GM12878 (cell line): ENCODE measurements at regions not wholly inside any gene's neighbourhood (a gene's known extent, or its start where the extent isn't known, plus 50 kb on each side); places are given as distances from the start of the nearest gene placed in this dataset.

Experiments
- ATAC-seq: fragments of 200-7000 bp; cut with Tn5 transposase; 3 replicates; pipeline ENCODE4 v1.9.1; 2020; ENCODE audit warnings: mild to moderate bottlenecking, moderate library complexity
- BruUV-seq: library from RNA; stranded (reverse); fragments of 400-500 nt; replicated peaks from 2 replicates; lab custom pipeline; 2021; lab: Mats Ljungman, UMichigan
- CTCF ChIA-PET: fragments of 300-600 bp; sonication (Branson Sonifier 250); formaldehyde crosslinking; extraction: SDS; loops from one replicate; lab custom pipeline; 2021; ENCODE audit warnings: inconsistent platforms; lab: Yijun Ruan, JAX
- POLR2A ChIA-PET: fragments of 350-600 bp; formaldehyde crosslinking; extraction: SDS; loops from one replicate; lab custom pipeline; 2021; ENCODE audit warnings: inconsistent platforms; lab: Charles Lee
- RAD21 ChIA-PET: fragments of 300-600 bp; sonication (Branson Sonifier 250); formaldehyde crosslinking; loops from one replicate; lab custom pipeline; 2023; ENCODE audit warnings: antibody characterized with exemption; ENCODE audit not compliant: unreplicated experiment; lab: Charles Lee
- SMC1A ChIA-PET: fragments of 300-600 bp; sonication (Branson Sonifier 250); formaldehyde crosslinking; loops from one replicate; lab custom pipeline; 2023; ENCODE audit not compliant: unreplicated experiment, uncharacterized antibody; lab: Charles Lee
- DNase-seq: peaks from one replicate; pipeline ENCODE4 v3.0.0-alpha.2; 2011; ENCODE audit warnings: low read depth, low spot score
- FAIRE-seq: peaks from 3 replicates; lab custom pipeline; 2011; peaks lifted over from hg19 to GRCh38; lab: Jason Lieb, UNC
- H2AFZ ChIP-seq: 2 replicates; pipeline ENCODE4 v1.6.0; 2011; ENCODE audit warnings: low read depth, low read length, control low read depth; ENCODE audit not compliant: control insufficient read depth
- H3K27ac ChIP-seq: 2 replicates; pipeline ENCODE4 v1.5.1; 2011; ENCODE audit warnings: control low read depth; ENCODE audit not compliant: control insufficient read depth, insufficient read depth
- H3K27me3 ChIP-seq, 2 experiments: replicated peaks in 1 of 2; 2 replicates each; pipeline versions ENCODE4 v1.6.0 to v1.6.1; 2011; ENCODE audit warnings: low read length in 1 of 2; ENCODE audit not compliant: control insufficient read depth in 2 of 2, insufficient read depth in 2 of 2
- H3K36me3 ChIP-seq, 2 experiments: 2 replicates each; pipeline ENCODE4 v1.5.1; 2011; ENCODE audit warnings: low read length in 1 of 2; ENCODE audit not compliant: control insufficient read depth in 2 of 2, insufficient read depth in 2 of 2
- H3K4me1 ChIP-seq: 2 replicates; pipeline ENCODE4 v1.6.1; 2011; ENCODE audit warnings: mild to moderate bottlenecking, low read length, moderate library complexity, mixed read lengths; ENCODE audit not compliant: control insufficient read depth, insufficient read depth
- H3K4me2 ChIP-seq: 2 replicates; pipeline ENCODE4 v1.6.0; 2011; ENCODE audit warnings: control low read depth; ENCODE audit not compliant: control insufficient read depth, insufficient read depth
- H3K4me3 ChIP-seq: fragments of 200-600 bp; sonication (generic); 2 replicates; pipeline ENCODE4 v1.5.1; 2016
- H3K79me2 ChIP-seq: 2 replicates; pipeline ENCODE4 v1.6.0; 2011; ENCODE audit warnings: low read length; ENCODE audit not compliant: control insufficient read depth, insufficient read depth
- H3K9ac ChIP-seq: 2 replicates; pipeline ENCODE4 v1.8.0; 2011; ENCODE audit warnings: low read length, control low read depth, mixed read lengths; ENCODE audit not compliant: control insufficient read depth, insufficient read depth
- H3K9me3 ChIP-seq: replicated peaks from 3 replicates; pipeline ENCODE4 v1.5.1; 2011; ENCODE audit warnings: mild to moderate bottlenecking, low read length; ENCODE audit not compliant: control insufficient read depth, insufficient read depth
- H4K20me1 ChIP-seq: 2 replicates; pipeline ENCODE4 v1.6.0; 2011; ENCODE audit not compliant: control insufficient read depth, insufficient read depth
- BACH1 ChIP-seq: fragments of 450-650 bp; IDR thresholded peaks from 2 replicates; pipeline ENCODE4 v1.6.1; 2017; ENCODE audit warnings: mild to moderate bottlenecking, borderline replicate concordance
- FOXM1 ChIP-seq: IDR thresholded peaks from 2 replicates; pipeline ENCODE4 v1.6.1; 2012; ENCODE audit warnings: low read depth, mild to moderate bottlenecking, inconsistent platforms, low read length, moderate library complexity
- JUND ChIP-seq: IDR thresholded peaks from 2 replicates; pipeline ENCODE4 v1.6.1; 2012; ENCODE audit warnings: low read depth, mild to moderate bottlenecking, low read length, improper control_type of control experiment, moderate library complexity
- MYC ChIP-seq: IDR thresholded peaks from 2 replicates; pipeline ENCODE4 v1.6.1; 2011; ENCODE audit warnings: mild to moderate bottlenecking, low read length, moderate library complexity, inconsistent platforms; ENCODE audit not compliant: insufficient read depth, insufficient replicate concordance, insufficient read length, severe bottlenecking
- STAT3 ChIP-seq: IDR thresholded peaks from 2 replicates; pipeline ENCODE4 v1.6.1; 2011; ENCODE audit warnings: low read depth, low read length, improper control_type of control experiment
- WGBS: methylation state at CpG from one replicate; pipeline ENCODE4 v1.1.6; 2016; ENCODE audit warnings: low lambda C conversion rate; ENCODE audit not compliant: insufficient replicate concordance, insufficient coverage; ENCODE audit errors: missing lambda C conversion rate; 5-methylcytosine and 5-hydroxymethylcytosine counted together
- in situ Hi-C: fragments of 300-500 bp; cut with MboI; formaldehyde crosslinking; loops from 9 replicates; pipeline ENCODE4 v1.14.3; 2018; ENCODE audit warnings: mixed read lengths
- intact Hi-C: fragments of 100-400 bp; cut with micrococcal nuclease; formaldehyde crosslinking; loops from one replicate; pipeline ENCODE4 v1.14.2; 2022; ENCODE audit not compliant: unreplicated experiment
- TF ChIP-seq, protein P1 (sequence below): fragments of 450-650 bp; formaldehyde crosslinking; IDR thresholded peaks from 2 replicates; pipeline ENCODE4 v1.4.0; 2022; ENCODE audit warnings: mild to moderate bottlenecking, moderate library complexity
- TF ChIP-seq, protein P2 (sequence below), 3 experiments: IDR thresholded peaks in 2 of 3; conservative IDR thresholded peaks in 1 of 3; 2 replicates each; pipeline ENCODE4 v1.5.1; 2011; ENCODE audit warnings: low read depth in 3 of 3, low read length in 3 of 3, mild to moderate bottlenecking in 3 of 3, control low read depth in 2 of 3, moderate library complexity in 2 of 3, inconsistent platforms in 1 of 3, mixed read lengths in 1 of 3; ENCODE audit not compliant: control insufficient read depth in 2 of 3, insufficient read depth in 1 of 3; ENCODE audit errors: extremely low read depth in 1 of 3

DNA sequence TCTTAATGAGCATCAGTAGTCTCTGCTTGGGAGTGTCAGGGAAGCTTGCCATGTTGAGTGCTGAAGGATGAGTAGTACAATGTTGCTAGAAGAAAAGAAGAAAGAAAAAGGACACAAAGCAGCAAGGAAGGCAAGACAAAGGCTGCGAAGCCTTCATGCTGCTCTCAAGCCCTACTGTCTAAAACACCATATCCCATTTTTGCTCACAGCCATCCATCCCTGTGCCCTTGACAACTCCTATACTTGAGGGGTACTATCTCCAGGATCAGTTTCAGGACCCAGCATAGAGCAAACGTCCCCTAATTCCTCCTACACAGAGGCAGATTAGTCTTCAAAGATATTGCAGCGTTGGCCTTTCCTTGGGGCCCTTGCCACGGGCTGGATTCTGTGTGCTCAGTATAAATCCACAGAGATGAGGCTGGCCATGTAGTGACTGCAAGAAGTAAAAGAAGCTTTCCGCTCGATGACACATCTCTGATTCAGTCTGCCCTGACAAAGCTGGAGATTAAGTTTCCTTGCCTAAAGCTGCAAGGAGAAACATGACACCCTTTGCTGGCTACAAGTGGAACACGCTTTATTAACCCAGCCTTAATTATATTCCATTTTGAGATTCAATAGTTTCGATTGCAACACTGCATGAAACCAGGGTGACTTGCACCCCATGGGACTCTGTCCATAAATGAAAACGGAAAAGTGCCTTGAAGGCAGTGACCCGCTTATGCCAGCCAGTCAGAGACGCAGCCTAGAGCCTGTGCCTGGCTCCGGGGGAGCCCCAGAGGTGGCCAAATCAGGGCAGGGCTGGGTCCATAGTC lies 304.6 kb downstream of the ACTL7B start:
- ATAC-seq: no peak
- H3K4me1 ChIP-seq: no peaks in the 10 kb centered on the region
- DNase-seq: no peak
- H3K79me2 ChIP-seq: no peaks in the 10 kb centered on the region
- 30% methylated on average over 12 of the region's 12 CpGs for WGBS
- no peak overlapping the region for H3K9ac ChIP-seq
- no peaks in the 10 kb centered on the region for H3K27me3 ChIP-seq
- H3K4me2 ChIP-seq: no peak overlapping the region
- no peak for FAIRE-seq
- ChIA-PET RAD21 (no interaction called here), CTCF (no interaction called here), SMC1A (interaction anchor here (1.2 kb wide), 1 partner anchor 10 kb away, joined by 3 read pairs; no protein-coding TSS in a partner anchor), POLR2A (no interaction called here)
- in situ Hi-C loops: no loop called here
- no peak overlapping the region for H2AFZ ChIP-seq
- no peaks in the 10 kb centered on the region for H3K9me3 ChIP-seq
- intact Hi-C loops: no loop called here
- H4K20me1 ChIP-seq: no peaks in the 10 kb centered on the region
- no peak for TF ChIP-seq JUND
- no peak for TF ChIP-seq FOXM1
- TF ChIP-seq, protein P1, sequence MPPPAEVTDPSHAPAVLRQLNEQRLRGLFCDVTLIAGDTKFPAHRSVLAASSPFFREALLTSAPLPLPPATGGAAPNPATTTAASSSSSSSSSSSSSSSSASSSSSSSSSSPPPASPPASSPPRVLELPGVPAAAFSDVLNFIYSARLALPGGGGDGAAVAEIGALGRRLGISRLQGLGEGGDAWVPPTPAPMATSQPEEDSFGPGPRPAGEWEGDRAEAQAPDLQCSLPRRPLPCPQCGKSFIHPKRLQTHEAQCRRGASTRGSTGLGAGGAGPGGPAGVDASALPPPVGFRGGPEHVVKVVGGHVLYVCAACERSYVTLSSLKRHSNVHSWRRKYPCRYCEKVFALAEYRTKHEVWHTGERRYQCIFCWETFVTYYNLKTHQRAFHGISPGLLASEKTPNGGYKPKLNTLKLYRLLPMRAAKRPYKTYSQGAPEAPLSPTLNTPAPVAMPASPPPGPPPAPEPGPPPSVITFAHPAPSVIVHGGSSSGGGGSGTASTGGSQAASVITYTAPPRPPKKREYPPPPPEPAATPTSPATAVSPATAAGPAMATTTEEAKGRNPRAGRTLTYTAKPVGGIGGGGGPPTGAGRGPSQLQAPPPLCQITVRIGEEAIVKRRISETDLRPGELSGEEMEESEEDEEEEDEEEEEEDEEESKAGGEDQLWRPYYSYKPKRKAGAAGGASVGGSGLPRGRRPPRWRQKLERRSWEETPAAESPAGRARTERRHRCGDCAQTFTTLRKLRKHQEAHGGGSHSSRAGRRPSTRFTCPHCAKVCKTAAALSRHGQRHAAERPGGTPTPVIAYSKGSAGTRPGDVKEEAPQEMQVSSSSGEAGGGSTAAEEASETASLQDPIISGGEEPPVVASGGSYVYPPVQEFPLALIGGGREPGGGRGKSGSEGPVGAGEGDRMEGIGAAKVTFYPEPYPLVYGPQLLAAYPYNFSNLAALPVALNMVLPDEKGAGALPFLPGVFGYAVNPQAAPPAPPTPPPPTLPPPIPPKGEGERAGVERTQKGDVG (CRISPR knock-in tag): no peak
- TF ChIP-seq STAT3: no peak
- TF ChIP-seq, protein P2, sequence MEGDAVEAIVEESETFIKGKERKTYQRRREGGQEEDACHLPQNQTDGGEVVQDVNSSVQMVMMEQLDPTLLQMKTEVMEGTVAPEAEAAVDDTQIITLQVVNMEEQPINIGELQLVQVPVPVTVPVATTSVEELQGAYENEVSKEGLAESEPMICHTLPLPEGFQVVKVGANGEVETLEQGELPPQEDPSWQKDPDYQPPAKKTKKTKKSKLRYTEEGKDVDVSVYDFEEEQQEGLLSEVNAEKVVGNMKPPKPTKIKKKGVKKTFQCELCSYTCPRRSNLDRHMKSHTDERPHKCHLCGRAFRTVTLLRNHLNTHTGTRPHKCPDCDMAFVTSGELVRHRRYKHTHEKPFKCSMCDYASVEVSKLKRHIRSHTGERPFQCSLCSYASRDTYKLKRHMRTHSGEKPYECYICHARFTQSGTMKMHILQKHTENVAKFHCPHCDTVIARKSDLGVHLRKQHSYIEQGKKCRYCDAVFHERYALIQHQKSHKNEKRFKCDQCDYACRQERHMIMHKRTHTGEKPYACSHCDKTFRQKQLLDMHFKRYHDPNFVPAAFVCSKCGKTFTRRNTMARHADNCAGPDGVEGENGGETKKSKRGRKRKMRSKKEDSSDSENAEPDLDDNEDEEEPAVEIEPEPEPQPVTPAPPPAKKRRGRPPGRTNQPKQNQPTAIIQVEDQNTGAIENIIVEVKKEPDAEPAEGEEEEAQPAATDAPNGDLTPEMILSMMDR (IDR thresholded peaks at IDR 0.05 in 2 of 3, conservative IDR thresholded peaks at IDR 0.05 in 1 of 3; ENCODE audit: control insufficient read depth in 2 of 3, extremely low read depth in 1 of 3, insufficient read depth in 1 of 3, low read depth in 3 of 3, low read length in 3 of 3): no peak
- TF ChIP-seq BACH1: no peak
- TF ChIP-seq MYC: no peak
- no peak overlapping the region for H3K4me3 ChIP-seq
- BruUV-seq: no TSS peak
- no peaks in the 10 kb centered on the region for H3K36me3 ChIP-seq
- no peak overlapping the region for H3K27ac ChIP-seq
